ENCODE measurements at regions not wholly inside any gene's neighbourhood (a gene's known extent, or its start where the extent isn't known, plus 50 kb on each side); places are given as distances from the start of the nearest gene placed in this dataset.
"Not testable (repeated sequence)": the region's sequence is repeated elsewhere in the genome, so short reads cannot be mapped to it uniquely, and the experiment has no call there.

- not testable (repeated sequence) for H3K4me3 Mint-ChIP-seq, H3K9me3 Mint-ChIP-seq, H3K27me3 Mint-ChIP-seq, H3K27ac Mint-ChIP-seq, DNase-seq
- Mint-ChIP-seq H3K36me3 (ENCODE audit: low read depth) (peaks cover 93% of the 10 kb centered on the region), H3K4me1 (ENCODE audit: low read depth) (peaks cover 47% of the 10 kb centered on the region)
Observed at GRCh38 chr6:11299421-11299784, 66.9 kb upstream of the NEDD9 start.

GRCh38 chr6:11298651-11299420 lies 66.4 kb upstream of the NEDD9 start:
- H3K4me3 Mint-ChIP-seq: no peak overlapping the region
- H3K36me3 Mint-ChIP-seq (ENCODE audit: low read depth): peaks cover 93% of the 10 kb centered on the region
- peaks cover 4% of the 10 kb centered on the region for H3K9me3 Mint-ChIP-seq
- peaks cover 50% of the 10 kb centered on the region for H3K4me1 Mint-ChIP-seq (ENCODE audit: low read depth)
- no peak overlapping the region for H3K27ac Mint-ChIP-seq
- no peaks in the 10 kb centered on the region for H3K27me3 Mint-ChIP-seq
- no peak for DNase-seq

GRCh38 chr6:11297376-11297729 lies 64.9 kb upstream of the NEDD9 start:
- no peak for DNase-seq
- Mint-ChIP-seq H3K27ac (no peak overlapping the region), H3K9me3 (peaks cover 4% of the 10 kb centered on the region), H3K4me3 (no peak overlapping the region), H3K4me1 (ENCODE audit: low read depth) (peaks cover 50% of the 10 kb centered on the region), H3K27me3 (no peaks in the 10 kb centered on the region), H3K36me3 (ENCODE audit: low read depth) (peaks cover 91% of the 10 kb centered on the region)

GRCh38 chr6:11296449-11297375 lies 64.2 kb upstream of the NEDD9 start:
- peaks cover 51% of the 10 kb centered on the region for H3K4me1 Mint-ChIP-seq (ENCODE audit: low read depth)
- H3K36me3 Mint-ChIP-seq (ENCODE audit: low read depth): peaks cover 91% of the 10 kb centered on the region
- H3K9me3 Mint-ChIP-seq: peaks cover 3% of the 10 kb centered on the region
- H3K27ac Mint-ChIP-seq: no peak overlapping the region
- H3K4me3 Mint-ChIP-seq: no peak overlapping the region
- no peak for DNase-seq
- no peaks in the 10 kb centered on the region for H3K27me3 Mint-ChIP-seq

- Mint-ChIP-seq H3K4me3 (no peak overlapping the region), H3K36me3 (ENCODE audit: low read depth) (peaks cover 86% of the 10 kb centered on the region), H3K27ac (no peak overlapping the region)
Observed at GRCh38 chr6:11295969-11296368, 63.5 kb upstream of the NEDD9 start.

GRCh38 chr6:11294228-11294627 lies 61.8 kb upstream of the NEDD9 start:
- DNase-seq: no peak
- H3K36me3 Mint-ChIP-seq (ENCODE audit: low read depth): peaks cover 84% of the 10 kb centered on the region
- H3K27ac Mint-ChIP-seq: no peak overlapping the region
- no peaks in the 10 kb centered on the region for H3K27me3 Mint-ChIP-seq
- no peak overlapping the region for H3K4me3 Mint-ChIP-seq
- H3K9me3 Mint-ChIP-seq: no peaks in the 10 kb centered on the region
- peaks cover 34% of the 10 kb centered on the region for H3K4me1 Mint-ChIP-seq (ENCODE audit: low read depth)

More at GRCh38 chr6:11295969-11296368, 63.5 kb upstream of the NEDD9 start:
- Mint-ChIP-seq H3K4me1 (ENCODE audit: low read depth) (peaks cover 49% of the 10 kb centered on the region), H3K27me3 (no peaks in the 10 kb centered on the region), H3K9me3 (no peaks in the 10 kb centered on the region)
- DNase-seq: no peak

- peaks cover 25% of the 10 kb centered on the region for H3K4me1 Mint-ChIP-seq (ENCODE audit: low read depth)
- H3K4me3 Mint-ChIP-seq: no peak overlapping the region
- H3K27me3 Mint-ChIP-seq: no peaks in the 10 kb centered on the region
- H3K27ac Mint-ChIP-seq: peak overlapping the region; percentile 85
- DNase-seq: no peak
- peaks cover 80% of the 10 kb centered on the region for H3K36me3 Mint-ChIP-seq (ENCODE audit: low read depth)
- no peaks in the 10 kb centered on the region for H3K9me3 Mint-ChIP-seq
Observed at GRCh38 chr6:11292594-11293236, 60.2 kb upstream of the NEDD9 start.

- no peak overlapping the region for H3K4me3 Mint-ChIP-seq
- no peak for DNase-seq
- H3K4me1 Mint-ChIP-seq (ENCODE audit: low read depth): peaks cover 25% of the 10 kb centered on the region
- H3K9me3 Mint-ChIP-seq: no peaks in the 10 kb centered on the region
- H3K36me3 Mint-ChIP-seq (ENCODE audit: low read depth): peaks cover 79% of the 10 kb centered on the region
- no peaks in the 10 kb centered on the region for H3K27me3 Mint-ChIP-seq
- peak overlapping the region; percentile 85 for H3K27ac Mint-ChIP-seq
Observed at GRCh38 chr6:11292091-11292490, 59.6 kb upstream of the NEDD9 start.

GRCh38 chr6:11291582-11291981 lies 59.1 kb upstream of the NEDD9 start:
- Mint-ChIP-seq H3K36me3 (ENCODE audit: low read depth) (peaks cover 78% of the 10 kb centered on the region), H3K27ac (peak overlapping the region; percentile 85), H3K9me3 (no peaks in the 10 kb centered on the region)

GRCh38 chr6:11290027-11290426 lies 57.6 kb upstream of the NEDD9 start:
- no peak for DNase-seq
- peaks cover 67% of the 10 kb centered on the region for H3K36me3 Mint-ChIP-seq (ENCODE audit: low read depth)
- no peak overlapping the region for H3K4me3 Mint-ChIP-seq
- peaks cover 32% of the 10 kb centered on the region for H3K4me1 Mint-ChIP-seq (ENCODE audit: low read depth)
- H3K27ac Mint-ChIP-seq: no peak overlapping the region
- no peaks in the 10 kb centered on the region for H3K27me3 Mint-ChIP-seq
- no peaks in the 10 kb centered on the region for H3K9me3 Mint-ChIP-seq

More at GRCh38 chr6:11291582-11291981, 59.1 kb upstream of the NEDD9 start:
- Mint-ChIP-seq H3K4me1 (ENCODE audit: low read depth) (peaks cover 25% of the 10 kb centered on the region), H3K27me3 (no peaks in the 10 kb centered on the region), H3K4me3 (no peak overlapping the region)
- no peak for DNase-seq

- Mint-ChIP-seq H3K27me3 (no peaks in the 10 kb centered on the region), H3K36me3 (ENCODE audit: low read depth) (peaks cover 50% of the 10 kb centered on the region), H3K4me3 (no peak overlapping the region), H3K27ac (no peak overlapping the region), H3K4me1 (ENCODE audit: low read depth) (peaks cover 27% of the 10 kb centered on the region), H3K9me3 (no peaks in the 10 kb centered on the region)
- no peak for DNase-seq
Observed at GRCh38 chr6:11288065-11288464, 55.6 kb upstream of the NEDD9 start.

GRCh38 chr6:11284996-11285395 lies 52.5 kb upstream of the NEDD9 start:
- H3K36me3 Mint-ChIP-seq (ENCODE audit: low read depth): peaks cover 29% of the 10 kb centered on the region
- DNase-seq: no peak
- H3K27ac Mint-ChIP-seq: no peak overlapping the region
- H3K9me3 Mint-ChIP-seq: no peaks in the 10 kb centered on the region
- H3K4me3 Mint-ChIP-seq: no peak overlapping the region
- peaks cover 9% of the 10 kb centered on the region for H3K4me1 Mint-ChIP-seq (ENCODE audit: low read depth)
- H3K27me3 Mint-ChIP-seq: no peaks in the 10 kb centered on the region

- H3K9me3 Mint-ChIP-seq: no peaks in the 10 kb centered on the region
- H3K27me3 Mint-ChIP-seq: no peaks in the 10 kb centered on the region
- DNase-seq: no peak
- H3K36me3 Mint-ChIP-seq (ENCODE audit: low read depth): peaks cover 29% of the 10 kb centered on the region
- H3K4me1 Mint-ChIP-seq (ENCODE audit: low read depth): peaks cover 20% of the 10 kb centered on the region
- no peak overlapping the region for H3K27ac Mint-ChIP-seq
- H3K4me3 Mint-ChIP-seq: no peak overlapping the region
Observed at GRCh38 chr6:11283629-11284028, 51.2 kb upstream of the NEDD9 start.

- Mint-ChIP-seq H3K27me3 (no peaks in the 10 kb centered on the region), H3K4me3 (no peak overlapping the region), H3K9me3 (no peaks in the 10 kb centered on the region), H3K27ac (no peak overlapping the region), H3K36me3 (ENCODE audit: low read depth) (peaks cover 25% of the 10 kb centered on the region), H3K4me1 (ENCODE audit: low read depth) (peaks cover 27% of the 10 kb centered on the region)
- no peak for DNase-seq
Observed at GRCh38 chr6:11282875-11283274, 50.4 kb upstream of the NEDD9 start.

Measured in activated T-cell treated with anti-CD3 and anti-CD28 coated beads, Interleukin-2, amount 50 U/mL, for 24 hours (primary cell).